Pancreas (tissue), 10 donors: ENCODE measurements at regions not wholly inside any gene's neighbourhood (a gene's known extent, or its start where the extent isn't known, plus 50 kb on each side); places are given as distances from the start of the nearest gene placed in this dataset.

Experiments used
- ATAC-seq, 4 donors: fragments of 200-7000 bp; cut with Tn5 transposase; one replicate each; pipeline versions ENCODE4 v1.8.0 to v1.9.1; 2020; ENCODE audit warnings: mild to moderate bottlenecking in 4 of 4, moderate library complexity in 4 of 4
- DNase-seq, 6 donors: peaks; one replicate each; pipeline ENCODE4 v3.0.0-alpha.2; 2020
- FAIRE-seq: peaks from 2 replicates; lab custom pipeline; 2012; peaks lifted over from hg19 to GRCh38; lab: Jason Lieb, UNC
- H3K27ac ChIP-seq, 4 donors: fragments of 200-600 bp; sonication (generic); 1 replicate in 3 of 4; 2 replicates in 1 of 4; pipeline versions ENCODE4 v1.5.0 to v1.8.0; 2020
- H3K27me3 ChIP-seq, 4 donors: fragments of 200-600 bp; one replicate each; pipeline ENCODE4 v1.8.0; 2021
- H3K36me3 ChIP-seq, 3 donors: fragments of 200-600 bp; sonication (generic) in 1 of 3; one replicate each; pipeline versions ENCODE4 v1.5.0 to v1.8.0; 2020 to 2021
- H3K4me1 ChIP-seq, 3 donors: fragments of 200-600 bp; one replicate each; pipeline ENCODE4 v1.8.0; 2021
- H3K4me3 ChIP-seq, 4 donors: fragments of 200-600 bp; sonication (generic) in 2 of 4; one replicate each; pipeline versions ENCODE4 v1.5.0 to v1.8.0; 2020 to 2021
- H3K9me3 ChIP-seq, 4 donors: fragments of 200-600 bp; one replicate each; pipeline ENCODE4 v1.8.0; 2021
- CTCF ChIP-seq, 4 donors: fragments of 200-600 bp; sonication (generic) in 3 of 4; IDR thresholded peaks; one replicate each; pipeline versions ENCODE4 v1.5.0 to v1.8.0; 2021; ENCODE audit warnings: antibody characterized with exemption in 4 of 4
- WGBS, 2 donors: extraction: QIAGEN DNeasy Blood & Tissue Kit; methylation state at CpG; one replicate each; pipeline ENCODE4 v1.1.7; 2013; 5-methylcytosine and 5-hydroxymethylcytosine counted together
- intact Hi-C, 3 donors: fragments of 100-400 bp; cut with DNase I; formaldehyde crosslinking; loops; one replicate each; pipeline versions ENCODE4 v1.11.1 to v1.14.2; 2022
- donor health status: healthy with polysubstance abuse.
- donor health status: DM: no; HTN: no; CAD: no; lungs with moderate emphysema.
- donor health status: DM: no; HTN: no; CAD: no.
- donor health status: control.
- donor health status: control.
- donor health status: Bipolar disorder and iron deficiency.
- donor health status: DM: yes; HTN: yes; CAD: no.
- donor health status: DM: no; HTN: no; CAD: no.
- donor health status: DM: no; HTN: no; CAD: no.
- donor health status: DM: yes; HTN: yes; CAD: no.

- 88 to 96% methylated on average over 5 of the region's 5 CpGs for WGBS, 2 donors
- H3K4me1 ChIP-seq, result no peaks in the 10 kb centered on the region
- H3K9me3 ChIP-seq, result no peaks in the 10 kb centered on the region
- ATAC-seq, result no peak
- no peaks in the 10 kb centered on the region for H3K27me3 ChIP-seq
- H3K27ac ChIP-seq, result no peak overlapping the region
- H3K4me3 ChIP-seq, result no peak overlapping the region
- no peaks in the 10 kb centered on the region for H3K36me3 ChIP-seq
- FAIRE-seq, result no peak
- no peak for DNase-seq
- intact Hi-C loops, result no loop called here
- TF ChIP-seq CTCF (IDR thresholded peaks at IDR 0.05), result no peak
Measured at GRCh38 chr2:157989227-157989626, 112.4 kb upstream of the UPP2 start.

GRCh38 chr2:157986761-157987160 is 110.6 kb upstream of the ACVR1 start:
- no peak for TF ChIP-seq CTCF (IDR thresholded peaks at IDR 0.05)
- FAIRE-seq, result no peak

GRCh38 chr2:157984866-157985265 is 108.7 kb upstream of the ACVR1 start:
- Histone ChIP-seq H3K27me3 (no peaks in the 10 kb centered on the region), H3K4me3 (no peak overlapping the region), H3K36me3 (no peaks in the 10 kb centered on the region), H3K9me3 (no peaks in the 10 kb centered on the region), H3K27ac (no peak overlapping the region), H3K4me1 (no peaks in the 10 kb centered on the region)
- no peak for FAIRE-seq
- no peak for TF ChIP-seq CTCF (IDR thresholded peaks at IDR 0.05)
- intact Hi-C loops, result no loop called here
- DNase-seq, result no peak
- no peak for ATAC-seq

More at GRCh38 chr2:157986761-157987160, 110.6 kb upstream of the ACVR1 start:
- intact Hi-C loops, result no loop called here
- no peak overlapping the region for H3K27ac ChIP-seq
- no peak overlapping the region for H3K4me3 ChIP-seq
- H3K27me3 ChIP-seq, result no peaks in the 10 kb centered on the region
- ATAC-seq (no peak), DNase-seq (no peak)
- H3K9me3 ChIP-seq, result no peaks in the 10 kb centered on the region
- no peaks in the 10 kb centered on the region for H3K4me1 ChIP-seq
- H3K36me3 ChIP-seq, result no peaks in the 10 kb centered on the region

- Histone ChIP-seq H3K4me3 (no peak overlapping the region), H3K4me1 (no peaks in the 10 kb centered on the region), H3K27me3 (no peaks in the 10 kb centered on the region), H3K36me3 (no peaks in the 10 kb centered on the region), H3K27ac (no peak overlapping the region), H3K9me3 (no peaks in the 10 kb centered on the region)
- FAIRE-seq (no peak), ATAC-seq (no peak), DNase-seq (no peak)
- intact Hi-C loops, result no loop called here
- TF ChIP-seq CTCF (IDR thresholded peaks at IDR 0.05), result no peak
- WGBS, 2 donors, result 86% methylated on average over 4 of the region's 4 CpGs
Measured at GRCh38 chr2:157980020-157980419, 103.9 kb upstream of the ACVR1 start.

GRCh38 chr2:157971702-157972101 is 95.6 kb upstream of the ACVR1 start:
- intact Hi-C loops, result no loop called here
- no peak for TF ChIP-seq CTCF (IDR thresholded peaks at IDR 0.05)
- H3K27ac ChIP-seq, result no peak overlapping the region
- H3K27me3 ChIP-seq, result no peaks in the 10 kb centered on the region
- no peaks in the 10 kb centered on the region for H3K9me3 ChIP-seq
- no peaks in the 10 kb centered on the region for H3K4me1 ChIP-seq
- DNase-seq (no peak), FAIRE-seq (no peak), ATAC-seq (no peak)
- H3K36me3 ChIP-seq, result no peaks in the 10 kb centered on the region
- H3K4me3 ChIP-seq, result no peak overlapping the region
